Smooth muscle cell (in vitro differentiated cells): ENCODE measurements at regions not wholly inside any gene's neighbourhood (a gene's known extent, or its start where the extent isn't known, plus 50 kb on each side); places are given as distances from the start of the nearest gene placed in this dataset.

ENCODE experiments used
- DNase-seq: peaks from one replicate; lab custom pipeline; 2025; ENCODE audit not compliant: unreplicated experiment; lab: John Stamatoyannopoulos, UW
- H2AFZ ChIP-seq: fragments of 200-600 bp; sonication (generic); 2 replicates; pipeline ENCODE4 v1.6.0; 2016; ENCODE audit warnings: antibody characterized with exemption, low read depth, mild to moderate bottlenecking
- H3F3A ChIP-seq: fragments of 200-600 bp; sonication (generic); 2 replicates; pipeline ENCODE4 v1.6.0; 2017; ENCODE audit warnings: antibody characterized with exemption, low read depth
- H3K27ac ChIP-seq: fragments of 200-600 bp; sonication (generic); 2 replicates; pipeline ENCODE4 v1.5.1; 2016; ENCODE audit warnings: low read depth, mild to moderate bottlenecking
- H3K27me3 ChIP-seq: fragments of 200-600 bp; sonication (generic); 2 replicates; pipeline ENCODE4 v1.6.1; 2016; ENCODE audit warnings: low read depth, mild to moderate bottlenecking
- H3K36me3 ChIP-seq: fragments of 200-600 bp; sonication (generic); 2 replicates; pipeline ENCODE4 v1.5.1; 2016; ENCODE audit warnings: low read depth
- H3K4me1 ChIP-seq: fragments of 200-600 bp; sonication (generic); 2 replicates; pipeline ENCODE4 v1.5.1; 2016; ENCODE audit warnings: low read depth
- H3K4me2 ChIP-seq: fragments of 200-600 bp; sonication (generic); 2 replicates; pipeline ENCODE4 v1.6.0; 2016; ENCODE audit warnings: mild to moderate bottlenecking
- H3K4me3 ChIP-seq: fragments of 200-600 bp; sonication (generic); 2 replicates; pipeline ENCODE4 v1.5.1; 2016; ENCODE audit warnings: mild to moderate bottlenecking
- H3K79me2 ChIP-seq: fragments of 200-600 bp; sonication (generic); 2 replicates; pipeline ENCODE4 v1.6.0; 2016; ENCODE audit warnings: low read depth, mild to moderate bottlenecking
- H3K9ac ChIP-seq: fragments of 200-600 bp; sonication (generic); 2 replicates; pipeline ENCODE4 v1.6.0; 2016; ENCODE audit warnings: low read depth
- H3K9me3 ChIP-seq: fragments of 200-600 bp; sonication (generic); replicated peaks from 2 replicates; pipeline ENCODE4 v1.5.1; 2016; ENCODE audit warnings: low read depth
- H4K20me1 ChIP-seq: fragments of 200-600 bp; sonication (generic); 2 replicates; pipeline ENCODE4 v1.6.0; 2016; ENCODE audit warnings: low read depth
- WGBS: methylation state at CpG from one replicate; pipeline ENCODE4 v1.1.7; 2016; ENCODE audit warnings: low lambda C conversion rate; 5-methylcytosine and 5-hydroxymethylcytosine counted together
- TF ChIP-seq, protein P1 (sequence below): fragments of 200-600 bp; sonication (generic); IDR thresholded peaks from 2 replicates; pipeline ENCODE4 v1.5.1; 2017; ENCODE audit warnings: borderline replicate concordance, mild to moderate bottlenecking, antibody characterized with exemption; ENCODE audit not compliant: insufficient read depth, poor library complexity, severe bottlenecking

- TF ChIP-seq, protein P1, sequence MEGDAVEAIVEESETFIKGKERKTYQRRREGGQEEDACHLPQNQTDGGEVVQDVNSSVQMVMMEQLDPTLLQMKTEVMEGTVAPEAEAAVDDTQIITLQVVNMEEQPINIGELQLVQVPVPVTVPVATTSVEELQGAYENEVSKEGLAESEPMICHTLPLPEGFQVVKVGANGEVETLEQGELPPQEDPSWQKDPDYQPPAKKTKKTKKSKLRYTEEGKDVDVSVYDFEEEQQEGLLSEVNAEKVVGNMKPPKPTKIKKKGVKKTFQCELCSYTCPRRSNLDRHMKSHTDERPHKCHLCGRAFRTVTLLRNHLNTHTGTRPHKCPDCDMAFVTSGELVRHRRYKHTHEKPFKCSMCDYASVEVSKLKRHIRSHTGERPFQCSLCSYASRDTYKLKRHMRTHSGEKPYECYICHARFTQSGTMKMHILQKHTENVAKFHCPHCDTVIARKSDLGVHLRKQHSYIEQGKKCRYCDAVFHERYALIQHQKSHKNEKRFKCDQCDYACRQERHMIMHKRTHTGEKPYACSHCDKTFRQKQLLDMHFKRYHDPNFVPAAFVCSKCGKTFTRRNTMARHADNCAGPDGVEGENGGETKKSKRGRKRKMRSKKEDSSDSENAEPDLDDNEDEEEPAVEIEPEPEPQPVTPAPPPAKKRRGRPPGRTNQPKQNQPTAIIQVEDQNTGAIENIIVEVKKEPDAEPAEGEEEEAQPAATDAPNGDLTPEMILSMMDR = no peak
- Histone ChIP-seq H4K20me1 (no peaks in the 10 kb centered on the region), H3K9ac (no peak overlapping the region), H3K4me1 (no peaks in the 10 kb centered on the region), H3K36me3 (no peaks in the 10 kb centered on the region), H3K9me3 (no peaks in the 10 kb centered on the region), H3K27me3 (no peaks in the 10 kb centered on the region), H3F3A (no peaks in the 10 kb centered on the region), H3K79me2 (no peaks in the 10 kb centered on the region), H3K4me2 (no peak overlapping the region), H3K27ac (no peak overlapping the region), H3K4me3 (no peak overlapping the region), H2AFZ (no peak overlapping the region)
- DNase-seq = no peak
- 84% methylated on average over 3 of the region's 3 CpGs for WGBS
Measured at GRCh38 chr7:84879570-84880325, 307.1 kb downstream of the SEMA3D start.

DNA sequence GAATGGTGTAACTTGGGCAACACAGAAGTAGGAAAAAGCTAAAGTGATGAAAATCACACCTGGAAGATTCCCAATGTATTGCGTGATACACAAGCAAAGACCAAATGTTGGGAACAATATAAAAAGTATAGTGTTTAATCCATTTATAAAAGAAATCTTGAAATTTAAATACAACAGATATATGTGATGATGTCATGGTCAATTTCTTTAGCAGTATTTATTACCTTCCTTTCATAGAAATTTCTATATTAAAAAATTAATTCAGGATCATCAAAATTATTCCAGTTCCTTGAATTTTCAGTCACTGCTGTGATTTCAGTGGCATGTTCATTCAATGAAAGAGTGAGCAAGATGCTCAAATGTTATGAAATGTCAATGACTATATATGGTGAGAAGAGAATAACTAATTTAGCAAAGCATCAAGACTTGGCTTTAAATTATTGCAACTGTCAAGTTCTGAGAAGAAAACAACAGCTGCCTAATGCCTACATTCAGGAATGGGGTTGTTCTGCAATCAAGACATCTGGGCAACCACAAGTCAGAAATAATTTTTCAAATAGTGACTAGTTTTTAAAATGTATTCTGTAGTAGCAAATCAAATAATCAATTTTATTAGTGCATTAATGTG is 308.8 kb downstream of the SEMA3D start:
- Histone ChIP-seq H3K27ac (no peak overlapping the region), H4K20me1 (no peaks in the 10 kb centered on the region), H3K9me3 (no peaks in the 10 kb centered on the region), H2AFZ (no peak overlapping the region), H3K4me3 (no peak overlapping the region), H3K4me2 (no peak overlapping the region), H3K27me3 (no peaks in the 10 kb centered on the region), H3K9ac (no peak overlapping the region), H3F3A (no peaks in the 10 kb centered on the region), H3K4me1 (no peaks in the 10 kb centered on the region), H3K36me3 (no peaks in the 10 kb centered on the region), H3K79me2 (no peaks in the 10 kb centered on the region)
- DNase-seq = no peak
- TF ChIP-seq, protein P1 = no peak
- WGBS = 90% methylated on average over 1 of the region's 1 CpG

- 97% methylated on average over 16 of the region's 16 CpGs for WGBS
- no peak overlapping the region for H3K27ac ChIP-seq
Measured at GRCh38 chr7:84876061-84876821, 310.6 kb downstream of the SEMA3D start.

More at GRCh38 chr7:84876061-84876821, 310.6 kb downstream of the SEMA3D start:
- H3K4me2 ChIP-seq = no peak overlapping the region
- no peaks in the 10 kb centered on the region for H3K4me1 ChIP-seq
- no peaks in the 10 kb centered on the region for H3K36me3 ChIP-seq
- H3K27me3 ChIP-seq = no peaks in the 10 kb centered on the region
- H3K9ac ChIP-seq = no peak overlapping the region
- no peaks in the 10 kb centered on the region for H3K9me3 ChIP-seq
- no peak overlapping the region for H3K4me3 ChIP-seq
- TF ChIP-seq, protein P1 = no peak
- no peaks in the 10 kb centered on the region for H3F3A ChIP-seq
- no peak for DNase-seq
- H3K79me2 ChIP-seq = no peaks in the 10 kb centered on the region
- no peaks in the 10 kb centered on the region for H4K20me1 ChIP-seq
- no peak overlapping the region for H2AFZ ChIP-seq
